Large intestine (tissue), 3 donors: ENCODE measurements at regions not wholly inside any gene's neighbourhood (a gene's known extent, or its start where the extent isn't known, plus 50 kb on each side); places are given as distances from the start of the nearest gene placed in this dataset.
"Not testable (repeated sequence)": the region's sequence is repeated elsewhere in the genome, so short reads cannot be mapped to it uniquely, and the experiment has no call there.

Experiments
- DNase-seq, 2 donors: peaks; one replicate each; pipeline versions ENCODE4 v3.0.0 to v3.0.0-alpha.2; 2013
- H3K27ac ChIP-seq: one replicate; pipeline ENCODE4 v1.5.1; 2013; ENCODE audit warnings: low read length
- H3K27me3 ChIP-seq: 2 replicates; pipeline ENCODE4 v1.6.1; 2013; ENCODE audit warnings: low read length; ENCODE audit not compliant: control insufficient read depth, insufficient read depth
- H3K36me3 ChIP-seq: 2 replicates; pipeline ENCODE4 v1.6.1; 2013; ENCODE audit warnings: low read length; ENCODE audit not compliant: control insufficient read depth, insufficient read depth
- H3K4me1 ChIP-seq: one replicate; pipeline ENCODE4 v1.6.1; 2013; ENCODE audit warnings: low read length; ENCODE audit not compliant: control insufficient read depth, insufficient read depth
- H3K4me3 ChIP-seq: one replicate; pipeline ENCODE4 v1.5.1; 2013; ENCODE audit warnings: low read length
- H3K9me3 ChIP-seq: one replicate; pipeline ENCODE4 v1.6.1; 2013; ENCODE audit warnings: mild to moderate bottlenecking, low read depth, low read length, moderate library complexity; ENCODE audit not compliant: control insufficient read depth
- WGBS: methylation state at CpG from one replicate; pipeline ENCODE4 v1.1.5; 2013; ENCODE audit warnings: low lambda C conversion rate; ENCODE audit not compliant: insufficient coverage; 5-methylcytosine and 5-hydroxymethylcytosine counted together

DNA sequence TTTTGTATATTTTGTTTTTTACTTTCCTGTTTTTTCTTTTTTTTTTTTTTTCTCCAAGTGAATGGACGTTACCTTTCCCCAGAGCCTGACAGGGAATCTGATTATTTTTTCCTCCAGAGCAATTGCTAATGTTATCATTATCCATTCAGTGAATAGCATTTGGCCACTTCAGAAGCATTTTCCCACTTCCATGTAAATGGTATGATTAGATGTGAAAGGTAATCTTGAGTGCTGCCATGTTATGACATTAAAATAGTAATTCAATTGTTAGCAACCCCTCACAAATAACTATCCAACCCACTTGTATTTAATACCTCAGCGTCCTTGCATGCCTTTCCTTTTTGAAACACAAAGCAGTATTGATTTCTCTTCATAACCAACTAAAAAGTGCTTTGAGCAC is 1243.8 kb downstream of the CDH8 start:
- no peak overlapping the region for H3K4me3 ChIP-seq
- H3K27ac ChIP-seq: no peak overlapping the region
- H3K27me3 ChIP-seq: no peaks in the 10 kb centered on the region
- H3K9me3 ChIP-seq: no peaks in the 10 kb centered on the region
- no peaks in the 10 kb centered on the region for H3K4me1 ChIP-seq
- no peak for DNase-seq
- no peaks in the 10 kb centered on the region for H3K36me3 ChIP-seq
- WGBS: 79% methylated on average over 2 of the region's 2 CpGs

DNA sequence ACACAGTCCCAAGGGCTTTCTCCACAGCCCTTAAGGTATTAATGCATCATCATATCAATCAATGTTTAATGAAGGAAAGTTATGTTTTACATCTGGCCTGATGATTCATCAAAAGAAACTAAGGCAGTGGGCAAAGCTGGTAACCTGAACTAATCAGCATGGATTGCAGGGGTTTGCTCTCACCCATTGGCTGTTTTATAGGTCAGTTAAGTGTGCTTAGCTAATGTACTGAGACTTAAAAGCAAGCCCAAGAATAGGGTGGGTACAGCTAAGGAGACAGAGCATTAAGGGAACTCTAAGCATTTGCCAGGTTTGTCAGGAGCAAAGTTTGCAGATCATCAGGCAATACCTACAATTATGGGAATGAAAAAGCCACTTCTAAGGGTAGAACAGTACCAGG is 1247.6 kb downstream of the CDH8 start:
- Histone ChIP-seq H3K4me1 (no peaks in the 10 kb centered on the region), H3K4me3 (no peak overlapping the region), H3K27me3 (no peaks in the 10 kb centered on the region), H3K27ac (no peak overlapping the region), H3K9me3 (no peaks in the 10 kb centered on the region), H3K36me3 (no peaks in the 10 kb centered on the region)
- no peak for DNase-seq

GRCh38 chr16:60776281-60776680 is 1260.0 kb downstream of the CDH8 start:
- H3K4me3 ChIP-seq: no peak overlapping the region
- DNase-seq: no peak
- no peaks in the 10 kb centered on the region for H3K27me3 ChIP-seq
- no peaks in the 10 kb centered on the region for H3K36me3 ChIP-seq
- H3K27ac ChIP-seq: no peak overlapping the region
- no peaks in the 10 kb centered on the region for H3K9me3 ChIP-seq
- WGBS: 80% methylated on average over 1 of the region's 3 CpGs
- no peaks in the 10 kb centered on the region for H3K4me1 ChIP-seq

DNA sequence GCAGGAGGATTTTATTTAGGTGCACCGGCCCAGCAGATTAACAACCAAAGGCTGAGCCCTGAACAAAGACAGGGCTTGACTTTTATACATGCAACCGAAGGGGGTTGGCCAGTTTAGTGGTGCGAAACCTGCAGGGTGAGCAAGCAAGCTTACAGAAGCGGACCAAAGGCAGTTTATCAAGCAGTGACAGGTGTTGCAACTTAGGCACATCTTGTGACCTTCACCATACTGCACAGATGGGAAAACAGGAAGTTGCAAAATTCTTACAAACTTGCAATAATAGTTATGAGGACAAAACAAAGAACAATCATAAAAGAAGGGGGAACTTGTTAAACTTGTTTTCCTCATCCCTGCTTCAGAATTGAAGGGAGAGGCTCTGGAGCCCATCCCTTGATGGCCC is 1265.1 kb downstream of the CDH8 start:
- Histone ChIP-seq H3K9me3 (peaks cover 2% of the 10 kb centered on the region), H3K4me3 (no peak overlapping the region), H3K4me1 (no peaks in the 10 kb centered on the region), H3K27ac (no peak overlapping the region), H3K36me3 (no peaks in the 10 kb centered on the region), H3K27me3 (no peaks in the 10 kb centered on the region)
- no peak for DNase-seq
- no CpG with 5 or more reads among the region's 4 CpGs for WGBS

DNA sequence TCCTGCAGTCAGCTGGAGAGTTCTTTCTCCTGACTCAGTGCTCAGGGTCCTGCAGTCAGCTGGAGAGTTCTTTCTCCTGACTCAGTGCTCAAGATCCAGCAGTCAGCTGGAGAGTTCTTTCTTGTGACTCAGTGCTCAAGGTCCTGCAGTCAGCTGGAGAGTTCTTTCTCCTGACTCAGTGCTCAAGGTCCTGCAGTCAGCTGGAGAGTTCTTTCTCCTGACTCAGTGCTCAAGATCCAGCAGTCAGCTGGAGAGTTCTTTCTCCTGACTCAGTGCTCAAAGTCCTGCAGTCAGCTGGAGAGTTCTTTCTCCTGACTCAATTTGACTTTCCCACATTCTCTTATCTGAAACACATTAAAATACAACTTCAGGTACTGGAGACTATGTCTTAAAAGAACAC is 1265.9 kb downstream of the CDH8 start:
- H3K27me3 ChIP-seq, H3K9me3 ChIP-seq: not testable (repeated sequence)

GRCh38 chr16:60763869-60764268 is 1272.4 kb downstream of the CDH8 start:
- no peaks in the 10 kb centered on the region for H3K4me1 ChIP-seq
- no peaks in the 10 kb centered on the region for H3K27me3 ChIP-seq
- no CpG with 5 or more reads among the region's 4 CpGs for WGBS
- H3K9me3 ChIP-seq: peaks cover 2% of the 10 kb centered on the region
- no peak overlapping the region for H3K27ac ChIP-seq
- no peak for DNase-seq
- no peaks in the 10 kb centered on the region for H3K36me3 ChIP-seq
- no peak overlapping the region for H3K4me3 ChIP-seq

More for the DNA sequence above, 1265.9 kb downstream of the CDH8 start:
- H3K27ac ChIP-seq, DNase-seq, H3K4me1 ChIP-seq, H3K36me3 ChIP-seq, H3K4me3 ChIP-seq: not testable (repeated sequence)

DNA sequence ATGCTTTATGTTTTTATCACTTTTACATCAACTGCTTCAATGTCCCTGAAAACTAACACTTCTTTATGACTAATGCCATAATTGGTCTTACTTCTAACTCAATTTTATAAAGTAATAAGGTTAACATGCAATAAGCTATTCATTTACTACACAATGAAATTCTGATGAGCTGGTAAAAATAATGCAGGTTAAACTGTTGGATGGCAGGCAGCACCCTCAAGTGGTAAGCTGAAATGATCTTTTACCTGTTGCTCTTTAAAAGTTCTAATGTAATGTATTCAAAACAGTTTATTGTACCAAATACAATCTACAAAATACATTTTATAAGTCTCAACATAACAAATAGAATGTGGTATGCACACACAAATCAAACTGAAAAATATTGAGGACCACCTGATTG is 1280.3 kb downstream of the CDH8 start:
- Histone ChIP-seq H3K4me3 (no peak overlapping the region), H3K9me3 (no peaks in the 10 kb centered on the region), H3K4me1 (no peaks in the 10 kb centered on the region), H3K27ac (no peak overlapping the region), H3K27me3 (no peaks in the 10 kb centered on the region), H3K36me3 (no peaks in the 10 kb centered on the region)
- no peak for DNase-seq

GRCh38 chr16:60748366-60748765 is 1287.9 kb downstream of the CDH8 start:
- Histone ChIP-seq H3K4me3 (no peak overlapping the region), H3K4me1 (no peaks in the 10 kb centered on the region), H3K9me3 (no peaks in the 10 kb centered on the region), H3K36me3 (no peaks in the 10 kb centered on the region), H3K27me3 (no peaks in the 10 kb centered on the region), H3K27ac (no peak overlapping the region)
- no peak for DNase-seq

DNA sequence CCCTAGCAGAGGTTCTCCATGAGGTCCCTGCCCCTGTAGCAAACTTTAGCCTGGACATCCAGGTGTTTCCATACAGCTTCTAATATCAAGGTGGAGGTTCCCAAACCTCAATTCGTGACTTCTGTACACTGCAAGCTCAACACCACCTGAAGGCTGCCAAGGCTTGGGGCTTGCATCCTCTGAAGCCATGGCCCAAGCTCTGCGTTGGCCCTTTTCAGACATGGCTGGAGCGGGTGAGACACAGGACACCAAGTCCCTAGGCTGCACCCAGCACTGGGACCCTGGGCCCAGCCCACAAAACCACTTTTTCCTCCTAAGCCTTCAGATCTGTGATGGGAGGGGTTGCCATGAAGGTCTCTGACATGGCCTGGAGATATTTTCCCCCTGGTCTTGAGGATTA is 1292.0 kb downstream of the CDH8 start:
- Histone ChIP-seq H3K4me3 (no peak overlapping the region), H3K9me3 (no peaks in the 10 kb centered on the region), H3K36me3 (no peaks in the 10 kb centered on the region), H3K27ac (no peak overlapping the region), H3K27me3 (no peaks in the 10 kb centered on the region), H3K4me1 (no peaks in the 10 kb centered on the region)
- no peak for DNase-seq
- no CpG with 5 or more reads among the region's 3 CpGs for WGBS

- no peak for DNase-seq
- H3K4me3 ChIP-seq: no peak overlapping the region
- H3K9me3 ChIP-seq: no peaks in the 10 kb centered on the region
- no peaks in the 10 kb centered on the region for H3K36me3 ChIP-seq
- H3K27ac ChIP-seq: no peak overlapping the region
- WGBS: no CpG with 5 or more reads among the region's 1 CpG
- no peaks in the 10 kb centered on the region for H3K4me1 ChIP-seq
- H3K27me3 ChIP-seq: no peaks in the 10 kb centered on the region
These were observed 1294.4 kb downstream of the CDH8 start for GRCh38 chr16:60741810-60742209.

GRCh38 chr16:60739737-60740683 is 1296.2 kb downstream of the CDH8 start:
- H3K9me3 ChIP-seq: no peaks in the 10 kb centered on the region
- 53% methylated on average over 5 of the region's 13 CpGs for WGBS
- DNase-seq: no peak
- H3K4me1 ChIP-seq: no peaks in the 10 kb centered on the region
- no peaks in the 10 kb centered on the region for H3K36me3 ChIP-seq
- H3K4me3 ChIP-seq: no peak overlapping the region
- H3K27me3 ChIP-seq: no peaks in the 10 kb centered on the region
- H3K27ac ChIP-seq: no peak overlapping the region
